CD4-positive, alpha-beta T cell treated with Interleukin-21 for 1 hour (primary cell): ENCODE measurements at regions not wholly inside any gene's neighbourhood (a gene's known extent, or its start where the extent isn't known, plus 50 kb on each side); places are given as distances from the start of the nearest gene placed in this dataset.
A peak's percentile ranks its signal among the peaks of the same experiment; 100 is the strongest.

ENCODE experiments used
- DNase-seq: peaks from one replicate; pipeline ENCODE4 v3.0.0-alpha.2; 2020

- DNase-seq: no peak
Measured at GRCh38 chr6:144999127-144999526, 714.0 kb downstream of the UTRN start.

GRCh38 chr6:145003145-145003544 is 718.0 kb downstream of the UTRN start:
- DNase-seq: no peak

- no peak for DNase-seq
Measured at GRCh38 chr6:145006914-145007313, 721.8 kb downstream of the UTRN start.

- DNase-seq: no peak
Measured at GRCh38 chr6:145008715-145009114, 723.6 kb downstream of the UTRN start.

- no peak for DNase-seq
Measured at GRCh38 chr6:145009711-145010110, 724.6 kb downstream of the UTRN start.

- DNase-seq: no peak
Measured at GRCh38 chr6:145012039-145012662, 723.2 kb downstream of the EPM2A start.

GRCh38 chr6:145015739-145016558 is 719.4 kb downstream of the EPM2A start:
- DNase-seq: no peak

- no peak for DNase-seq
Measured at GRCh38 chr6:145017051-145017450, 718.3 kb downstream of the EPM2A start.

GRCh38 chr6:145017516-145017915 is 717.8 kb downstream of the EPM2A start:
- DNase-seq: no peak

- no peak for DNase-seq
Measured at GRCh38 chr6:145018027-145018426, 717.3 kb downstream of the EPM2A start.

- no peak for DNase-seq
Measured at GRCh38 chr6:145020114-145020513, 715.2 kb downstream of the EPM2A start.

GRCh38 chr6:145020543-145020942 is 714.8 kb downstream of the EPM2A start:
- no peak for DNase-seq

- no peak for DNase-seq
Measured at GRCh38 chr6:145022199-145022796, 713.0 kb downstream of the EPM2A start.

GRCh38 chr6:145023116-145023726 is 712.1 kb downstream of the EPM2A start:
- DNase-seq: no peak

GRCh38 chr6:145025488-145025887 is 709.8 kb downstream of the EPM2A start:
- DNase-seq: no peak

GRCh38 chr6:145026267-145026679 is 709.0 kb downstream of the EPM2A start:
- DNase-seq: no peak

GRCh38 chr6:145028144-145028818 is 707.0 kb downstream of the EPM2A start:
- peak; percentile 22 for DNase-seq

GRCh38 chr6:145031001-145031400 is 704.3 kb downstream of the EPM2A start:
- DNase-seq: no peak

- DNase-seq: no peak
Measured at GRCh38 chr6:145031962-145032361, 703.4 kb downstream of the EPM2A start.

- DNase-seq: no peak
Measured at GRCh38 chr6:145032562-145033145, 702.7 kb downstream of the EPM2A start.

- DNase-seq: no peak
Measured at GRCh38 chr6:145034664-145035063, 700.7 kb downstream of the EPM2A start.

GRCh38 chr6:145036236-145036635 is 699.1 kb downstream of the EPM2A start:
- no peak for DNase-seq
